ENCODE measurements at regions not wholly inside any gene's neighbourhood (a gene's known extent, or its start where the extent isn't known, plus 50 kb on each side); places are given as distances from the start of the nearest gene placed in this dataset.
"Not testable (repeated sequence)": the region's sequence is repeated elsewhere in the genome, so short reads cannot be mapped to it uniquely, and the experiment has no call there.

GRCh38 chr14:53295372-53295771, 142.2 kb upstream of the DDHD1 start:
- DNase-seq (ENCODE audit: low spot score) = no peak

- DNase-seq (ENCODE audit: low spot score) = no peak
Observed at GRCh38 chr14:53286301-53286700, 133.2 kb upstream of the DDHD1 start.

- no peak for DNase-seq (ENCODE audit: low spot score)
Observed at GRCh38 chr14:53285821-53286220, 132.7 kb upstream of the DDHD1 start.

GRCh38 chr14:53285064-53285463, 131.9 kb upstream of the DDHD1 start:
- DNase-seq (ENCODE audit: low spot score) = no peak

GRCh38 chr14:53278602-53279506, 125.7 kb upstream of the DDHD1 start:
- no peak for DNase-seq (ENCODE audit: low spot score)

- DNase-seq (ENCODE audit: low spot score) = no peak
Observed at GRCh38 chr14:53273671-53274072, 120.5 kb upstream of the DDHD1 start.

- no peak for DNase-seq (ENCODE audit: low spot score)
Observed at GRCh38 chr14:53265025-53265424, 111.9 kb upstream of the DDHD1 start.

GRCh38 chr14:53260928-53261327, 107.8 kb upstream of the DDHD1 start:
- DNase-seq (ENCODE audit: low spot score) = no peak

GRCh38 chr14:53260286-53260685, 107.2 kb upstream of the DDHD1 start:
- DNase-seq (ENCODE audit: low spot score) = no peak

- DNase-seq (ENCODE audit: low spot score) = no peak
Observed at GRCh38 chr14:53252141-53252540, 99.0 kb upstream of the DDHD1 start.

GRCh38 chr14:53249059-53249458, 95.9 kb upstream of the DDHD1 start:
- no peak for DNase-seq (ENCODE audit: low spot score)

- no peak for DNase-seq (ENCODE audit: low spot score)
Observed at GRCh38 chr14:53247596-53248370, 94.7 kb upstream of the DDHD1 start.

- DNase-seq (ENCODE audit: low spot score) = not testable (repeated sequence)
Observed at GRCh38 chr14:53242898-53243297, 89.8 kb upstream of the DDHD1 start.

GRCh38 chr14:53237488-53237887, 84.4 kb upstream of the DDHD1 start:
- DNase-seq (ENCODE audit: low spot score) = no peak

GRCh38 chr14:53236708-53237107, 83.6 kb upstream of the DDHD1 start:
- DNase-seq (ENCODE audit: low spot score) = no peak

- DNase-seq (ENCODE audit: low spot score) = no peak
Observed at GRCh38 chr14:53231171-53231570, 78.0 kb upstream of the DDHD1 start.

GRCh38 chr14:53228966-53229365, 75.8 kb upstream of the DDHD1 start:
- DNase-seq (ENCODE audit: low spot score) = no peak

GRCh38 chr14:53227154-53227718, 74.1 kb upstream of the DDHD1 start:
- no peak for DNase-seq (ENCODE audit: low spot score)

GRCh38 chr14:53226553-53226952, 73.4 kb upstream of the DDHD1 start:
- DNase-seq (ENCODE audit: low spot score) = no peak

GRCh38 chr14:53220914-53221313, 67.8 kb upstream of the DDHD1 start:
- DNase-seq (ENCODE audit: low spot score) = no peak

GRCh38 chr14:53218161-53218560, 65.0 kb upstream of the DDHD1 start:
- DNase-seq (ENCODE audit: low spot score) = no peak

- peak; percentile 3 for DNase-seq (ENCODE audit: low spot score)
Observed at GRCh38 chr14:53217316-53217994, 64.3 kb upstream of the DDHD1 start.

All from putamen (tissue), 1 donor.